Suprapubic skin (tissue), 4 donors: ENCODE measurements at regions not wholly inside any gene's neighbourhood (a gene's known extent, or its start where the extent isn't known, plus 50 kb on each side); places are given as distances from the start of the nearest gene placed in this dataset.
"Not testable (repeated sequence)": the region's sequence is repeated elsewhere in the genome, so short reads cannot be mapped to it uniquely, and the experiment has no call there.

Experiments
- DNase-seq, 2 donors: peaks; one replicate each; pipeline ENCODE4 v3.0.0-alpha.2; 2019; ENCODE audit warnings: low spot score in 2 of 2
- H3K27ac ChIP-seq: fragments of 200-600 bp; sonication (generic); one replicate; pipeline ENCODE4 v1.5.1; 2019
- H3K27me3 ChIP-seq: fragments of 200-600 bp; sonication (generic); one replicate; pipeline ENCODE4 v1.5.1; 2019
- H3K36me3 ChIP-seq: fragments of 200-600 bp; sonication (generic); one replicate; pipeline ENCODE4 v1.5.1; 2019
- H3K4me1 ChIP-seq: fragments of 200-600 bp; sonication (generic); one replicate; pipeline ENCODE4 v1.5.1; 2019
- H3K4me3 ChIP-seq: fragments of 200-600 bp; sonication (generic); one replicate; pipeline ENCODE4 v1.5.1; 2019; ENCODE audit warnings: mild to moderate bottlenecking
- H3K9me3 ChIP-seq: fragments of 200-600 bp; sonication (generic); one replicate; pipeline ENCODE4 v1.5.1; 2019
- CTCF ChIP-seq, 2 donors: fragments of 200-600 bp in 1 of 2; fragments of 450-650 bp in 1 of 2; sonication (generic) in 1 of 2; IDR thresholded peaks; one replicate each; pipeline ENCODE4 v1.5.1; 2016 to 2019; ENCODE audit warnings: antibody characterized with exemption in 2 of 2, mild to moderate bottlenecking in 1 of 2, moderate library complexity in 1 of 2
- EP300 ChIP-seq: sonication (generic); formaldehyde crosslinking; IDR thresholded peaks from one replicate; pipeline ENCODE4 v1.6.1; 2017; ENCODE audit warnings: antibody characterized with exemption
- POLR2A ChIP-seq, 2 donors: fragments of 450-650 bp; IDR thresholded peaks; one replicate each; pipeline ENCODE4 v1.6.1; 2017; ENCODE audit warnings: antibody characterized with exemption in 2 of 2, mild to moderate bottlenecking in 2 of 2, moderate library complexity in 2 of 2
- POLR2AphosphoS5 ChIP-seq, 3 donors: sonication (generic); formaldehyde crosslinking; IDR thresholded peaks; one replicate each; pipeline ENCODE4 v1.6.1; 2017; ENCODE audit warnings: antibody characterized with exemption in 3 of 3
- WGBS: methylation state at CpG from one replicate; pipeline ENCODE4 v1.1.5; 2018; 5-methylcytosine and 5-hydroxymethylcytosine counted together

- TF ChIP-seq CTCF (IDR thresholded peaks at IDR 0.05) (no peak), EP300 (no peak), POLR2AphosphoS5 (IDR thresholded peaks at IDR 0.05) (no peak), POLR2A (IDR thresholded peaks at IDR 0.05) (no peak)
- peaks cover 9% of the 10 kb centered on the region for H3K27me3 ChIP-seq
- H3K4me1 ChIP-seq = no peaks in the 10 kb centered on the region
- 70% methylated on average over 3 of the region's 3 CpGs for WGBS
- H3K9me3 ChIP-seq = no peaks in the 10 kb centered on the region
- H3K36me3 ChIP-seq = no peaks in the 10 kb centered on the region
- DNase-seq = peak in 1 of 2 donors; percentile 16
- H3K4me3 ChIP-seq = no peak overlapping the region
- no peak overlapping the region for H3K27ac ChIP-seq
Measured at GRCh38 chr15:88995449-88995848, 82.3 kb upstream of the MFGE8 start.

GRCh38 chr15:88997531-88997930, 84.4 kb upstream of the MFGE8 start:
- peak in 1 of 2 donors; percentile 20 for DNase-seq
- H3K4me3 ChIP-seq = no peak overlapping the region
- H3K27me3 ChIP-seq = peaks cover 9% of the 10 kb centered on the region
- H3K36me3 ChIP-seq = no peaks in the 10 kb centered on the region
- H3K4me1 ChIP-seq = no peaks in the 10 kb centered on the region
- TF ChIP-seq POLR2AphosphoS5 (IDR thresholded peaks at IDR 0.05) (no peak), POLR2A (IDR thresholded peaks at IDR 0.05) (no peak), CTCF (IDR thresholded peaks at IDR 0.05) (no peak), EP300 (no peak)
- H3K27ac ChIP-seq = no peak overlapping the region
- H3K9me3 ChIP-seq = no peaks in the 10 kb centered on the region
- 82% methylated on average over 3 of the region's 3 CpGs for WGBS

GRCh38 chr15:88998980-88999713, 86.0 kb upstream of the MFGE8 start:
- no peaks in the 10 kb centered on the region for H3K9me3 ChIP-seq
- WGBS = 84% methylated on average over 7 of the region's 7 CpGs
- peak in 1 of 2 donors; percentile 38 for DNase-seq
- TF ChIP-seq EP300 = no peak
- TF ChIP-seq CTCF (IDR thresholded peaks at IDR 0.05) = no peak
- TF ChIP-seq POLR2A (IDR thresholded peaks at IDR 0.05) = no peak
- H3K4me1 ChIP-seq = no peaks in the 10 kb centered on the region
- H3K4me3 ChIP-seq = no peak overlapping the region
- no peak overlapping the region for H3K27ac ChIP-seq
- no peaks in the 10 kb centered on the region for H3K36me3 ChIP-seq
- peaks cover 9% of the 10 kb centered on the region for H3K27me3 ChIP-seq

GRCh38 chr15:89001708-89002275, 86.5 kb upstream of the ABHD2 start:
- not testable (repeated sequence) for H3K36me3 ChIP-seq, H3K27ac ChIP-seq, H3K4me1 ChIP-seq, H3K4me3 ChIP-seq, H3K27me3 ChIP-seq, H3K9me3 ChIP-seq
- DNase-seq = peak in 1 of 2 donors; percentile 13
- WGBS = 73% methylated on average over 4 of the region's 4 CpGs

GRCh38 chr15:89002281-89002761, 85.9 kb upstream of the ABHD2 start:
- no peak overlapping the region for H3K27ac ChIP-seq
- H3K4me3 ChIP-seq = no peak overlapping the region
- H3K27me3 ChIP-seq = peaks cover 4% of the 10 kb centered on the region
- H3K9me3 ChIP-seq = no peaks in the 10 kb centered on the region
- WGBS = 39% methylated on average over 5 of the region's 5 CpGs
- H3K36me3 ChIP-seq = no peaks in the 10 kb centered on the region
- TF ChIP-seq CTCF (IDR thresholded peaks at IDR 0.05) (no peak), POLR2A (IDR thresholded peaks at IDR 0.05) (no peak)
- no peaks in the 10 kb centered on the region for H3K4me1 ChIP-seq
- peak in 1 of 2 donors; percentile 49 for DNase-seq
